AML-193 (cell line): ENCODE measurements at regions not wholly inside any gene's neighbourhood (a gene's known extent, or its start where the extent isn't known, plus 50 kb on each side); places are given as distances from the start of the nearest gene placed in this dataset.

Experiments used
- DNase-seq, 2 experiments: peaks; one replicate each; lab custom pipeline; 2025; lab: John Stamatoyannopoulos, UW

- no peak for DNase-seq
Measured at GRCh38 chr11:93963072-93963471, 58.1 kb upstream of the HEPHL1 start.

- no peak for DNase-seq
Measured at GRCh38 chr11:93967258-93967657, 53.9 kb upstream of the HEPHL1 start.

- no peak for DNase-seq
Measured at GRCh38 chr11:93967944-93968343, 53.2 kb upstream of the HEPHL1 start.

- DNase-seq: no peak
Measured at GRCh38 chr11:93969925-93970922, 50.9 kb upstream of the HEPHL1 start.
